ENCODE measurements at regions not wholly inside any gene's neighbourhood (a gene's known extent, or its start where the extent isn't known, plus 50 kb on each side); places are given as distances from the start of the nearest gene placed in this dataset.
A peak's percentile ranks its signal among the peaks of the same experiment; 100 is the strongest.

- no peak overlapping the region for H3K4ac ChIP-seq (ENCODE audit: low read depth, low read length)
- H3K79me2 ChIP-seq (ENCODE audit: insufficient read depth, low read length), result no peaks in the 10 kb centered on the region
- no peak overlapping the region for H3K4me2 ChIP-seq (ENCODE audit: insufficient read depth, insufficient read length, low read length)
- TF ChIP-seq CTCF (conservative IDR thresholded peaks at IDR 0.05), result no peak
- H3K79me1 ChIP-seq (ENCODE audit: insufficient read depth, low read depth, low read length, poor library complexity, severe bottlenecking), result no peaks in the 10 kb centered on the region
- no peak overlapping the region for H3K18ac ChIP-seq (ENCODE audit: insufficient read length, low read depth, low read length)
- H4K5ac ChIP-seq (ENCODE audit: insufficient read length, low read depth, low read length), result no peak overlapping the region
- peak; percentile 20 for DNase-seq
- no peak overlapping the region; the same call in 1 of the 2 replicates for H3K14ac ChIP-seq (ENCODE audit: insufficient read depth, low read length)
- no peak overlapping the region for H4K8ac ChIP-seq (replicated peaks; ENCODE audit: insufficient read length, low read depth, low read length)
- no peaks in the 10 kb centered on the region; a peak in 1 of 7 replicates for H3K36me3 Mint-ChIP-seq (ENCODE audit: insufficient read depth in 1 of 3, low read depth in 3 of 3)
- H3K27me3 ChIP-seq (ENCODE audit: insufficient read depth, low read length), result no peaks in the 10 kb centered on the region
- no peak overlapping the region for H3K4me3 Mint-ChIP-seq
- no peak overlapping the region for H2BK15ac ChIP-seq (ENCODE audit: low read depth, low read length)
- peak overlapping the region in 1 of 3 experiments; percentile 1; a peak in 2 of 7 replicates for H3K27ac Mint-ChIP-seq
- H3K23ac ChIP-seq (ENCODE audit: insufficient read length, low read depth, low read length), result no peak overlapping the region
- H4K91ac ChIP-seq (ENCODE audit: insufficient read length, low read depth, low read length), result no peak overlapping the region
- H2BK120ac ChIP-seq (ENCODE audit: low read depth, low read length, poor library complexity, severe bottlenecking), result no peak overlapping the region
- H3K56ac ChIP-seq (ENCODE audit: insufficient read length, low read depth, low read length), result no peak overlapping the region
- peaks cover 4% of the 10 kb centered on the region for H3K27me3 Mint-ChIP-seq (ENCODE audit: low read depth)
- H3K9me3 ChIP-seq (ENCODE audit: control insufficient read depth, low read depth, low read length), result no peaks in the 10 kb centered on the region
- WGBS (ENCODE audit: extremely low coverage, insufficient read length, low lambda C conversion rate), result no CpG with 5 or more reads among the region's 14 CpGs
- H3K9ac ChIP-seq (ENCODE audit: extremely low read depth, insufficient read length, low read length), result no peak overlapping the region
- peaks cover 21% of the 10 kb centered on the region in 2 experiments for H3K4me1 Mint-ChIP-seq
- H3K23me2 ChIP-seq (ENCODE audit: insufficient read length, low read depth, low read length, poor library complexity, severe bottlenecking), result no peaks in the 10 kb centered on the region
- H2BK12ac ChIP-seq (ENCODE audit: insufficient read length, low read depth, low read length), result no peak overlapping the region
- H3T11ph ChIP-seq (ENCODE audit: low read length), result no peak overlapping the region
- no peak overlapping the region for H3K27ac ChIP-seq (ENCODE audit: insufficient read length, low read depth, low read length)
- no peak overlapping the region for H2BK20ac ChIP-seq (ENCODE audit: low read depth, low read length, poor library complexity, severe bottlenecking)
- H2AFZ ChIP-seq (ENCODE audit: low read length), result no peak overlapping the region
- H4K20me1 ChIP-seq (ENCODE audit: control insufficient read depth, insufficient read depth, insufficient read length), result no peaks in the 10 kb centered on the region
- H2AK5ac ChIP-seq (ENCODE audit: insufficient read length, low read length), result no peak overlapping the region
- H3K4me1 ChIP-seq (ENCODE audit: insufficient read depth, low read length), result 0 out of 2 replicates have a peak, but pooled peaks cover 1% of the 10 kb centered on the region
- peaks cover 4 to 7% of the 10 kb centered on the region in 2 experiments; a peak in 3 of 5 replicates for H3K9me3 Mint-ChIP-seq
- no peak overlapping the region for H2BK5ac ChIP-seq (ENCODE audit: insufficient read length, low read length)
Observed at GRCh38 chr6:44527583-44528369, 140.3 kb downstream of the CDC5L start.

Data from H9 (cell line).